PC-3 (cell line): ENCODE measurements at regions not wholly inside any gene's neighbourhood (a gene's known extent, or its start where the extent isn't known, plus 50 kb on each side); places are given as distances from the start of the nearest gene placed in this dataset.

Experiments
- ATAC-seq: fragments of 200-7000 bp; cut with Tn5 transposase; 2 replicates; pipeline ENCODE4 v1.9.1; 2020; ENCODE audit warnings: mild to moderate bottlenecking, moderate library complexity
- BruUV-seq: library from RNA; stranded (reverse); fragments of 400-500 nt; replicated peaks from 2 replicates; lab custom pipeline; 2021; lab: Mats Ljungman, UMichigan
- CTCF ChIA-PET: fragments of 300-600 bp; sonication (Branson Sonifier 250); formaldehyde crosslinking; loops from one replicate; lab custom pipeline; 2022; ENCODE audit warnings: antibody characterized with exemption; lab: Charles Lee
- POLR2A ChIA-PET: fragments of 300-600 bp; sonication (Branson Sonifier 250); formaldehyde crosslinking; loops from one replicate; lab custom pipeline; 2022; ENCODE audit warnings: antibody characterized with exemption; ENCODE audit not compliant: unreplicated experiment; lab: Charles Lee
- DNase-seq: peaks from one replicate; pipeline ENCODE4 v3.0.0-alpha.2; 2015
- H2AFZ ChIP-seq: fragments of 300-600 bp; sonication (generic); 2 replicates; pipeline ENCODE4 v1.6.0; 2016; ENCODE audit warnings: antibody characterized with exemption, low read length
- H3F3A ChIP-seq: fragments of 300-600 bp; sonication (generic); one replicate; pipeline ENCODE4 v1.6.0; 2017; ENCODE audit warnings: antibody characterized with exemption, low read length, control low read depth, mild to moderate bottlenecking; ENCODE audit not compliant: unreplicated experiment
- H3K27ac ChIP-seq: fragments of 300-600 bp; sonication (generic); 2 replicates; pipeline ENCODE4 v1.5.1; 2016; ENCODE audit warnings: mild to moderate bottlenecking, low read length
- H3K27me3 ChIP-seq: fragments of 300-600 bp; sonication (generic); 2 replicates; pipeline ENCODE4 v1.6.1; 2016; ENCODE audit warnings: low read length, mixed read lengths
- H3K36me3 ChIP-seq: fragments of 300-600 bp; sonication (generic); 2 replicates; pipeline ENCODE4 v1.6.1; 2016; ENCODE audit warnings: low read depth, mixed run types, low read length, mixed read lengths
- H3K4me1 ChIP-seq: fragments of 300-600 bp; sonication (generic); 2 replicates; pipeline ENCODE4 v1.5.1; 2016; ENCODE audit warnings: low read length; ENCODE audit not compliant: insufficient read depth
- H3K4me2 ChIP-seq: fragments of 300-600 bp; sonication (generic); 2 replicates; pipeline ENCODE4 v1.6.0; 2016; ENCODE audit warnings: low read length
- H3K4me3 ChIP-seq: fragments of 300-600 bp; sonication (generic); 2 replicates; pipeline ENCODE4 v1.5.1; 2016; ENCODE audit warnings: mild to moderate bottlenecking, low read length, mixed read lengths
- H3K79me2 ChIP-seq: fragments of 300-600 bp; sonication (generic); 2 replicates; pipeline ENCODE4 v1.6.1; 2017; ENCODE audit warnings: low read length, mixed read lengths
- H3K9ac ChIP-seq: fragments of 300-600 bp; sonication (generic); 2 replicates; pipeline ENCODE4 v1.6.0; 2016; ENCODE audit warnings: mild to moderate bottlenecking, low read length
- H3K9me2 ChIP-seq: fragments of 300-600 bp; sonication (generic); replicated peaks from 2 replicates; pipeline ENCODE4 v1.6.1; 2016; ENCODE audit warnings: mixed run types, low read length, mixed read lengths
- H3K9me3 ChIP-seq: fragments of 300-600 bp; sonication (generic); 2 replicates; pipeline ENCODE4 v1.6.1; 2016; ENCODE audit warnings: low read length, mixed read lengths
- H4K20me1 ChIP-seq: fragments of 300-600 bp; sonication (generic); 2 replicates; pipeline ENCODE4 v1.6.1; 2016; ENCODE audit warnings: low read length, mixed read lengths
- EZH2 ChIP-seq: fragments of 300-600 bp; sonication (generic); IDR thresholded peaks from one replicate; pipeline ENCODE4 v1.6.1; 2017; ENCODE audit warnings: antibody characterized with exemption, mild to moderate bottlenecking, low read length; ENCODE audit not compliant: unreplicated experiment
- EZH2phosphoT487 ChIP-seq: fragments of 300-600 bp; sonication (generic); IDR thresholded peaks from 2 replicates; pipeline ENCODE4 v1.6.1; 2018; ENCODE audit warnings: mild to moderate bottlenecking, antibody characterized with exemption, low read length, borderline replicate concordance
- intact Hi-C: fragments of 100-400 bp; cut with micrococcal nuclease; formaldehyde crosslinking; loops from 2 replicates; pipeline ENCODE4 v1.9.0; 2023
- TF ChIP-seq, protein P1 (sequence below): fragments of 300-600 bp; sonication (generic); conservative IDR thresholded peaks from 2 replicates; pipeline ENCODE4 v1.5.1; 2017; ENCODE audit warnings: antibody characterized with exemption, low read depth, mild to moderate bottlenecking, low read length

DNA sequence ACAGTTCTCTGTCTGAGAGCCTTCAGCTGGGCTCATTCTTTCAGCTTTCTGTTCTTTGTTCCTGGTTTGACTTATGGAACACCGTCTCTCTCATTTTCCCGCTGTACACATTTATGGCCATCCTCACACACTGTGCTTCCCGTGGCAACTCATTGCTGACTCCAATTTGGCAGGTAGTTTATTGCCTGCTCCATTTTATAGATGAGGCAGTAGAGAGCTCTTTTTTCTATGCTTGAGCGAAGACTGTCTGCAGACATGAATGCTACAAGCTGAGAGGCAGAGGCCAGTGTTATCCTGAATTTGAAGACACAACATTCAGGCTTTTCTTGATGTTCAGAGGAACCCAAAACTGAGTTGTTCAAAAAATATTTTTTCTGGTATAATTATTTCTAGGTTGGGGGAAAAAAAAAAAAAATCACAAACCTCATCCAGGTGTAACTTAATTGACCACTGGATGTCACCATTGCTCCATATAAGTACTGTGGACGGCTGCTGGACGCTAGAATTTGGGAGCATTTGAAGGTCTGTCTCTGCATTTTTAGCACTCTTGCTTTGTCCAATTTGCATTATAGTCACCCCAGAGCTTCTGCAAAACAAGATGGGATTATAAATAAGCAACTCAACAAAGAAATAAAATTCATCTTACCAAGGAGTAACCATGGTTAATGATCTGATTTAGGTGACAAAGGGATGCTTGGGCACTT, 83.5 kb downstream of the HRH4 start:
- H3K9me3 ChIP-seq, result no peaks in the 10 kb centered on the region
- H3K36me3 ChIP-seq, result no peaks in the 10 kb centered on the region
- no peak overlapping the region for H3K4me2 ChIP-seq
- H3K27me3 ChIP-seq, result peaks cover 47% of the 10 kb centered on the region
- H3K9me2 ChIP-seq, result no peaks in the 10 kb centered on the region
- CTCF ChIA-PET, result interaction anchor here (1.3 kb wide), 1 partner anchor 183 kb away, joined by 6 read pairs; no protein-coding TSS in a partner anchor
- no peak overlapping the region for H3K9ac ChIP-seq
- peak; percentile 58 for DNase-seq
- no peak overlapping the region for H2AFZ ChIP-seq
- intact Hi-C loops, result loop anchor here (1.0 to 2.0 kb wide), 3 partner anchors 182 to 333 kb away; no protein-coding TSS in a partner anchor
- no peaks in the 10 kb centered on the region for H3F3A ChIP-seq
- ATAC-seq, result peak; percentile 38; the same call in 1 of the 2 replicates
- no peaks in the 10 kb centered on the region for H3K79me2 ChIP-seq
- H3K4me1 ChIP-seq, result no peaks in the 10 kb centered on the region
- H3K27ac ChIP-seq, result no peak overlapping the region
- H3K4me3 ChIP-seq, result no peak overlapping the region
- BruUV-seq, result no TSS peak
- POLR2A ChIA-PET, result no interaction called here
- H4K20me1 ChIP-seq, result no peaks in the 10 kb centered on the region
- TF ChIP-seq, protein P1, sequence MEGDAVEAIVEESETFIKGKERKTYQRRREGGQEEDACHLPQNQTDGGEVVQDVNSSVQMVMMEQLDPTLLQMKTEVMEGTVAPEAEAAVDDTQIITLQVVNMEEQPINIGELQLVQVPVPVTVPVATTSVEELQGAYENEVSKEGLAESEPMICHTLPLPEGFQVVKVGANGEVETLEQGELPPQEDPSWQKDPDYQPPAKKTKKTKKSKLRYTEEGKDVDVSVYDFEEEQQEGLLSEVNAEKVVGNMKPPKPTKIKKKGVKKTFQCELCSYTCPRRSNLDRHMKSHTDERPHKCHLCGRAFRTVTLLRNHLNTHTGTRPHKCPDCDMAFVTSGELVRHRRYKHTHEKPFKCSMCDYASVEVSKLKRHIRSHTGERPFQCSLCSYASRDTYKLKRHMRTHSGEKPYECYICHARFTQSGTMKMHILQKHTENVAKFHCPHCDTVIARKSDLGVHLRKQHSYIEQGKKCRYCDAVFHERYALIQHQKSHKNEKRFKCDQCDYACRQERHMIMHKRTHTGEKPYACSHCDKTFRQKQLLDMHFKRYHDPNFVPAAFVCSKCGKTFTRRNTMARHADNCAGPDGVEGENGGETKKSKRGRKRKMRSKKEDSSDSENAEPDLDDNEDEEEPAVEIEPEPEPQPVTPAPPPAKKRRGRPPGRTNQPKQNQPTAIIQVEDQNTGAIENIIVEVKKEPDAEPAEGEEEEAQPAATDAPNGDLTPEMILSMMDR, result peak; percentile 78
- TF ChIP-seq EZH2 (no peak), EZH2phosphoT487 (no peak)

DNA sequence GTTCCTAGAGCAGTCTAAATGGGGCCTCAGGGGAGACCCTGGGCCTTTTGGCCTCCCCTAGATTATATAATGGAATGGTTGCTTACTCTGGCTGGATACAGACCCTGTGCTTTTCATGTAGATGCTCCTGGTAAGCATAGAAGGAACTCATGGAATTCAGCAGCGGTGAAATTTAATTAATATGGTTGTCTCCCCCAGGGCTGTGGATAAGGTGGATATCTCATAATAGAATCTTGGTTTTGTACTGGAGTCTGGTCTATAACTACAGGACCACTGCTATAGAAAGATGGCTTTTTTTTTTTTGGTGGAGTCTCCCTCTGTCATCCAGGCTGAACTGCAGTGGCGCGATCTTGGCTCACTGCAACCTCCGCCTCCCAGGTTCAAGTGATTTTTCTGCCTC, 84.5 kb downstream of the HRH4 start:
- CTCF ChIA-PET, result no interaction called here
- DNase-seq (no peak), ATAC-seq (no peak)
- H3K79me2 ChIP-seq, result no peaks in the 10 kb centered on the region
- TF ChIP-seq EZH2 (no peak), EZH2phosphoT487 (no peak)
- TF ChIP-seq, protein P1, result no peak
- no peaks in the 10 kb centered on the region for H3F3A ChIP-seq
- intact Hi-C loops, result loop anchor here (1.0 to 2.0 kb wide), 2 partner anchors 181 to 332 kb away; no protein-coding TSS in a partner anchor
- H3K4me3 ChIP-seq, result no peak overlapping the region
- no peak overlapping the region for H3K27ac ChIP-seq
- POLR2A ChIA-PET, result no interaction called here
- no peaks in the 10 kb centered on the region for H3K9me3 ChIP-seq
- H3K4me2 ChIP-seq, result no peak overlapping the region
- H3K27me3 ChIP-seq, result peaks cover 37% of the 10 kb centered on the region
- no peaks in the 10 kb centered on the region for H3K4me1 ChIP-seq
- no peak overlapping the region for H2AFZ ChIP-seq
- no peak overlapping the region for H3K9ac ChIP-seq
- no peaks in the 10 kb centered on the region for H4K20me1 ChIP-seq
- no TSS peak for BruUV-seq
- no peaks in the 10 kb centered on the region for H3K36me3 ChIP-seq
- H3K9me2 ChIP-seq, result no peaks in the 10 kb centered on the region

DNA sequence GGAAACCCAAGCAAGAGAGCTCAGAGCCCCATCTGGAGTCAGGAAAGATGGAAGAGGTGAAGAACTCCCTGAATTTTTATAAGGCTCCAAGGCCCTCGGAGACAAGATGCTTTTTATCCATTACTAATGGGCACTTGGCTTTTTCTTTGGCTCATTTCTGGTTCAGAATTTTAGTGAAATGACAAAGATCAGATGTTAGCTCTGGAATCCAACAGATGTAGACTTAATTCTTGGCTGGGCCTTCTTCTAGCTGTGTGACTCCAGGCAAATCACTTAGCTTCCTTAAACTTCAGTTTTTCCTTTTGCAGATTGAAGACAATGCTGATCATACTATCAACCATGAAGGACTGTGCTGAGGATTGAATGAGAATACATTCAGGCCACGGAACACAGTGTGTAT, 85.2 kb downstream of the HRH4 start:
- no peaks in the 10 kb centered on the region for H3K9me2 ChIP-seq
- ATAC-seq (no peak), DNase-seq (no peak)
- no peaks in the 10 kb centered on the region for H3K9me3 ChIP-seq
- H3F3A ChIP-seq, result no peaks in the 10 kb centered on the region
- H3K36me3 ChIP-seq, result no peaks in the 10 kb centered on the region
- no peak overlapping the region for H3K4me2 ChIP-seq
- intact Hi-C loops, result loop anchor here (2.0 kb wide), 1 partner anchor 331 kb away; no protein-coding TSS in a partner anchor
- H3K27ac ChIP-seq, result no peak overlapping the region
- no peaks in the 10 kb centered on the region for H4K20me1 ChIP-seq
- no peak overlapping the region for H3K4me3 ChIP-seq
- H3K79me2 ChIP-seq, result no peaks in the 10 kb centered on the region
- peaks cover 35% of the 10 kb centered on the region for H3K27me3 ChIP-seq
- TF ChIP-seq EZH2 (no peak), EZH2phosphoT487 (no peak)
- TF ChIP-seq, protein P1, result no peak
- no TSS peak for BruUV-seq
- ChIA-PET POLR2A (no interaction called here), CTCF (interaction anchor here (0.7 to 1.4 kb wide), 2 partner anchors 181 to 644 kb away, joined by 3 read pairs; no protein-coding TSS in a partner anchor)
- no peak overlapping the region for H2AFZ ChIP-seq
- no peak overlapping the region for H3K9ac ChIP-seq
- no peaks in the 10 kb centered on the region for H3K4me1 ChIP-seq
